Colonic mucosa (tissue), 4 donors: ENCODE measurements at regions not wholly inside any gene's neighbourhood (a gene's known extent, or its start where the extent isn't known, plus 50 kb on each side); places are given as distances from the start of the nearest gene placed in this dataset.

Experiments
- DNase-seq: peaks from one replicate; pipeline ENCODE4 v3.0.0-alpha.2; 2020
- H3K27ac ChIP-seq: fragments of 200-600 bp; one replicate; pipeline ENCODE4 v1.8.0; 2021
- H3K27me3 ChIP-seq: fragments of 200-600 bp; one replicate; pipeline ENCODE4 v1.8.0; 2021
- H3K36me3 ChIP-seq: fragments of 200-600 bp; one replicate; pipeline ENCODE4 v1.8.0; 2021
- H3K4me1 ChIP-seq: fragments of 200-600 bp; one replicate; pipeline ENCODE4 v1.8.0; 2021; ENCODE audit warnings: mild to moderate bottlenecking
- H3K4me3 ChIP-seq: fragments of 200-600 bp; one replicate; pipeline ENCODE4 v1.8.0; 2021
- H3K9ac ChIP-seq, 2 donors: one replicate each; pipeline ENCODE4 v1.7.0; 2013; ENCODE audit warnings: control low read depth in 2 of 2, low read depth in 2 of 2, low read length in 2 of 2
- H3K9me3 ChIP-seq: fragments of 200-600 bp; one replicate; pipeline ENCODE4 v1.8.0; 2021
- CTCF ChIP-seq: fragments of 200-600 bp; IDR thresholded peaks from one replicate; pipeline ENCODE4 v1.8.0; 2022; ENCODE audit warnings: antibody characterized with exemption, mild to moderate bottlenecking
- intact Hi-C: fragments of 100-400 bp; cut with DNase I; formaldehyde crosslinking; loops from one replicate; pipeline ENCODE4 v1.14.1; 2022
- donor health status: healthy.
- donor health status: DM: no; HTN: no; CAD: no.
- donor health status: DM: no; HTN: no; CAD: no.

GRCh38 chr3:64922213-64922612 lies 234.4 kb upstream of the ADAMTS9 start:
- intact Hi-C loops = no loop called here
- H3K4me3 ChIP-seq = no peak overlapping the region
- DNase-seq = no peak
- no peaks in the 10 kb centered on the region for H3K27me3 ChIP-seq
- no peaks in the 10 kb centered on the region for H3K9me3 ChIP-seq
- TF ChIP-seq CTCF = no peak
- H3K27ac ChIP-seq = no peak overlapping the region
- H3K9ac ChIP-seq = no peak overlapping the region
- H3K4me1 ChIP-seq = no peaks in the 10 kb centered on the region
- no peaks in the 10 kb centered on the region for H3K36me3 ChIP-seq

- Histone ChIP-seq H3K27ac (no peak overlapping the region), H3K27me3 (no peaks in the 10 kb centered on the region), H3K9ac (no peak overlapping the region), H3K4me3 (no peak overlapping the region), H3K9me3 (no peaks in the 10 kb centered on the region), H3K4me1 (no peaks in the 10 kb centered on the region), H3K36me3 (no peaks in the 10 kb centered on the region)
- intact Hi-C loops = no loop called here
- DNase-seq = no peak
- no peak for TF ChIP-seq CTCF
Observed at GRCh38 chr3:64921281-64922065, 233.7 kb upstream of the ADAMTS9 start.

- Histone ChIP-seq H3K27me3 (no peaks in the 10 kb centered on the region), H3K9ac (no peak overlapping the region), H3K9me3 (no peaks in the 10 kb centered on the region), H3K4me1 (no peaks in the 10 kb centered on the region), H3K36me3 (no peaks in the 10 kb centered on the region), H3K27ac (no peak overlapping the region), H3K4me3 (no peak overlapping the region)
- TF ChIP-seq CTCF = no peak
- intact Hi-C loops = no loop called here
- no peak for DNase-seq
Observed at GRCh38 chr3:64919934-64920333, 232.1 kb upstream of the ADAMTS9 start.

GRCh38 chr3:64918989-64919388 lies 231.2 kb upstream of the ADAMTS9 start:
- intact Hi-C loops = no loop called here
- no peaks in the 10 kb centered on the region for H3K4me1 ChIP-seq
- no peak for TF ChIP-seq CTCF
- H3K27me3 ChIP-seq = no peaks in the 10 kb centered on the region
- no peak overlapping the region for H3K4me3 ChIP-seq
- H3K9ac ChIP-seq = no peak overlapping the region
- H3K36me3 ChIP-seq = no peaks in the 10 kb centered on the region
- no peak for DNase-seq
- H3K27ac ChIP-seq = no peak overlapping the region
- H3K9me3 ChIP-seq = no peaks in the 10 kb centered on the region

- H3K36me3 ChIP-seq = no peaks in the 10 kb centered on the region
- no peak overlapping the region for H3K4me3 ChIP-seq
- intact Hi-C loops = no loop called here
- no peaks in the 10 kb centered on the region for H3K27me3 ChIP-seq
- H3K9me3 ChIP-seq = no peaks in the 10 kb centered on the region
- TF ChIP-seq CTCF = no peak
- no peak overlapping the region for H3K9ac ChIP-seq
- H3K27ac ChIP-seq = no peak overlapping the region
- no peaks in the 10 kb centered on the region for H3K4me1 ChIP-seq
- no peak for DNase-seq
Observed at GRCh38 chr3:64917914-64918453, 230.2 kb upstream of the ADAMTS9 start.
